Stomach (tissue), 4 donors: ENCODE measurements at regions not wholly inside any gene's neighbourhood (a gene's known extent, or its start where the extent isn't known, plus 50 kb on each side); places are given as distances from the start of the nearest gene placed in this dataset.

Experiments
- CTCF ChIP-seq, 7 experiments: fragments of 450-650 bp in 4 of 7; fragments of 200-600 bp in 3 of 7; sonication (generic) in 3 of 7; IDR thresholded peaks; one replicate each; pipeline ENCODE4 v1.5.1; 2016 to 2019; ENCODE audit warnings: antibody characterized with exemption in 7 of 7, control low read depth in 2 of 7, mild to moderate bottlenecking in 1 of 7
- EP300 ChIP-seq: sonication (generic); formaldehyde crosslinking; IDR thresholded peaks from one replicate; pipeline ENCODE4 v1.6.1; 2017; ENCODE audit warnings: antibody characterized with exemption
- POLR2A ChIP-seq, 4 donors: fragments of 450-650 bp; IDR thresholded peaks; one replicate each; pipeline ENCODE4 v1.6.1; 2016; ENCODE audit warnings: antibody characterized with exemption in 4 of 4, control low read depth in 2 of 4, mild to moderate bottlenecking in 1 of 4, moderate library complexity in 1 of 4
- POLR2AphosphoS5 ChIP-seq, 3 donors: sonication (generic); formaldehyde crosslinking; IDR thresholded peaks; one replicate each; pipeline ENCODE4 v1.6.1; 2016; ENCODE audit warnings: antibody characterized with exemption in 3 of 3

GRCh38 chr7:25843467-25843866 lies 308.5 kb upstream of the NFE2L3 start:
- TF ChIP-seq CTCF (IDR thresholded peaks at IDR 0.05) = no peak
- TF ChIP-seq POLR2A (IDR thresholded peaks at IDR 0.05) = no peak
- TF ChIP-seq EP300 = no peak
- TF ChIP-seq POLR2AphosphoS5 (IDR thresholded peaks at IDR 0.05) = no peak
